ENCODE measurements at regions not wholly inside any gene's neighbourhood (a gene's known extent, or its start where the extent isn't known, plus 50 kb on each side); places are given as distances from the start of the nearest gene placed in this dataset.

DNA sequence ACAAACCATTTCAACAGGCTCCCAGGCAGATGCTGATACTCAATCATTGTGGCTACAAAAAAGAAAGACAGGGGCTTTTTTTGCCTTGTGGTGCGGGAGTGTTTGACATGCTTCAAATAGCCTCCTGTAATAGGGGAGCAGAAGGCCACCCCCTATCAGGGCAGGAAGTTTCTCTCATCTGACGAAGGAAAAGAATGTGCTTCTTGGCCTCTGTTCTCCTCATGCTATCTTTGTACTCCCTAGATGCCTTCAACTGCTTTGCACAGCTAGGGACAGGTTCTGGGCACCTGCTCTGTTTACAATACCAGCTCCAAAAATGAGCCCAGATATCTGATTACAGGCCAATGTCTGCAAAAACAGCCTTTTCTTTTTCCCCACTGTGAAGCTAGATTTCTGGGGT lies 391.1 kb downstream of the STIM2 start:
- Histone ChIP-seq H2AFZ (ENCODE audit: low read depth, low read length) (no peak overlapping the region), H3K36me3 (ENCODE audit: insufficient read depth, low read length) (no peaks in the 10 kb centered on the region), H3K79me2 (ENCODE audit: insufficient read depth, low read length) (no peaks in the 10 kb centered on the region), H3K27ac (ENCODE audit: low read depth, low read length) (no peak overlapping the region), H3K27me3 (ENCODE audit: insufficient read depth, low read length) (no peaks in the 10 kb centered on the region), H3K4me1 (ENCODE audit: insufficient read depth, low read length) (no peaks in the 10 kb centered on the region), H3K9me3 (ENCODE audit: insufficient read depth, low read depth, low read length) (peaks cover 2% of the 10 kb centered on the region), H3K4me2 (ENCODE audit: low read length) (no peak overlapping the region), H3K9ac (ENCODE audit: low read length) (no peak overlapping the region), H3K4me3 (ENCODE audit: insufficient read depth, low read depth, low read length) (no peak overlapping the region), H4K20me1 (ENCODE audit: insufficient read depth, low read length) (no peaks in the 10 kb centered on the region)
- DNase-seq (ENCODE audit: low read depth) (no peak), FAIRE-seq (no peak)
- H3K4me3 Mint-ChIP-seq (ENCODE audit: unreplicated experiment): no peak overlapping the region
- H3K9me3 Mint-ChIP-seq (ENCODE audit: unreplicated experiment): peaks cover 4% of the 10 kb centered on the region
- H3K4me1 Mint-ChIP-seq (ENCODE audit: low read depth, unreplicated experiment): no peaks in the 10 kb centered on the region
- TF ChIP-seq, protein P1, sequence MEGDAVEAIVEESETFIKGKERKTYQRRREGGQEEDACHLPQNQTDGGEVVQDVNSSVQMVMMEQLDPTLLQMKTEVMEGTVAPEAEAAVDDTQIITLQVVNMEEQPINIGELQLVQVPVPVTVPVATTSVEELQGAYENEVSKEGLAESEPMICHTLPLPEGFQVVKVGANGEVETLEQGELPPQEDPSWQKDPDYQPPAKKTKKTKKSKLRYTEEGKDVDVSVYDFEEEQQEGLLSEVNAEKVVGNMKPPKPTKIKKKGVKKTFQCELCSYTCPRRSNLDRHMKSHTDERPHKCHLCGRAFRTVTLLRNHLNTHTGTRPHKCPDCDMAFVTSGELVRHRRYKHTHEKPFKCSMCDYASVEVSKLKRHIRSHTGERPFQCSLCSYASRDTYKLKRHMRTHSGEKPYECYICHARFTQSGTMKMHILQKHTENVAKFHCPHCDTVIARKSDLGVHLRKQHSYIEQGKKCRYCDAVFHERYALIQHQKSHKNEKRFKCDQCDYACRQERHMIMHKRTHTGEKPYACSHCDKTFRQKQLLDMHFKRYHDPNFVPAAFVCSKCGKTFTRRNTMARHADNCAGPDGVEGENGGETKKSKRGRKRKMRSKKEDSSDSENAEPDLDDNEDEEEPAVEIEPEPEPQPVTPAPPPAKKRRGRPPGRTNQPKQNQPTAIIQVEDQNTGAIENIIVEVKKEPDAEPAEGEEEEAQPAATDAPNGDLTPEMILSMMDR (IDR thresholded peaks at IDR 0.05; ENCODE audit: insufficient read depth, low read depth, low read length): no peak
- TF ChIP-seq EZH2 (IDR thresholded peaks at IDR 0.05; ENCODE audit: insufficient read depth, low read length): no peak
- no peak overlapping the region for H3K27ac Mint-ChIP-seq (ENCODE audit: unreplicated experiment)
- H3K36me3 Mint-ChIP-seq (ENCODE audit: low read depth, unreplicated experiment): no peaks in the 10 kb centered on the region
- H3K27me3 Mint-ChIP-seq (ENCODE audit: low read depth, unreplicated experiment): no peaks in the 10 kb centered on the region

DNA sequence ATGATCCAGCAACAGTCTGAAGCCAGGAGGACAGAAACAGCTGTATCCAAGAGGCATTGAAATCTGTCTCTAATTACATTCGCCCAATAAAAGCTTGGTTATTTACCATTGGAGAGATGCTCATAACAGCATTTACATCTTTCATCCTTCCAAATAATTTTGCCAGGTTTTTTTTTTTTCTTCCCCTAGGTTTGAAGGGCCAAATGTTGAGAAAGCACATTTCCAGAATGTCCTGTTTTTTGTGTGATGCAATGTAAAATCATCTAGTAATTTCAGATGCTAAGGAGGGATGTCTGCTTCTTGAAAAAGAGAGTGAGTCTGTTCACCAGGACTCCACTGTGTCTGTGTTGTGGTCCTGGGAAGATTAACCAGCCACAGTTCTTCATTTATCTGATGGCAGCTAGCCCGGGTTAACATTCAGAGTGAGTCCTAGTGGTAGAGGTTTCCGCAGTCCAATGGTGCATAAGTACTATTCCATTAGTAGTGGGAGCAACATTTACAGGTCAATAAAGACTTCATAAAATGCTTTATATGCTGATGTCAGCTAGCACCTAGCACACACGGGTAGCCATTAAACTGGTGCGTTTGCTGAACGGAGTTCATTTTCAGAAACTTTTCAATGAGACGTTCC lies 406.8 kb downstream of the STIM2 start:
- H3K4me2 ChIP-seq (ENCODE audit: low read length): no peak overlapping the region
- Mint-ChIP-seq H3K9me3 (ENCODE audit: unreplicated experiment) (no peaks in the 10 kb centered on the region), H3K4me3 (ENCODE audit: unreplicated experiment) (no peak overlapping the region), H3K27ac (ENCODE audit: unreplicated experiment) (no peak overlapping the region), H3K4me1 (ENCODE audit: low read depth, unreplicated experiment) (no peaks in the 10 kb centered on the region), H3K27me3 (ENCODE audit: low read depth, unreplicated experiment) (no peaks in the 10 kb centered on the region), H3K36me3 (ENCODE audit: low read depth, unreplicated experiment) (no peaks in the 10 kb centered on the region)
- no peak overlapping the region for H3K4me3 ChIP-seq (ENCODE audit: insufficient read depth, low read depth, low read length)
- no peaks in the 10 kb centered on the region for H3K4me1 ChIP-seq (ENCODE audit: insufficient read depth, low read length)
- FAIRE-seq (no peak), DNase-seq (ENCODE audit: low read depth) (no peak)
- no peaks in the 10 kb centered on the region for H3K9me3 ChIP-seq (ENCODE audit: insufficient read depth, low read depth, low read length)
- H4K20me1 ChIP-seq (ENCODE audit: insufficient read depth, low read length): no peaks in the 10 kb centered on the region
- no peaks in the 10 kb centered on the region for H3K79me2 ChIP-seq (ENCODE audit: insufficient read depth, low read length)
- H3K27ac ChIP-seq (ENCODE audit: low read depth, low read length): no peak overlapping the region
- H2AFZ ChIP-seq (ENCODE audit: low read depth, low read length): no peak overlapping the region
- TF ChIP-seq EZH2 (IDR thresholded peaks at IDR 0.05; ENCODE audit: insufficient read depth, low read length): no peak
- TF ChIP-seq, protein P1 (IDR thresholded peaks at IDR 0.05; ENCODE audit: insufficient read depth, low read depth, low read length): no peak
- no peaks in the 10 kb centered on the region for H3K36me3 ChIP-seq (ENCODE audit: insufficient read depth, low read length)
- H3K9ac ChIP-seq (ENCODE audit: low read length): no peak overlapping the region
- no peaks in the 10 kb centered on the region for H3K27me3 ChIP-seq (ENCODE audit: insufficient read depth, low read length)

DNA sequence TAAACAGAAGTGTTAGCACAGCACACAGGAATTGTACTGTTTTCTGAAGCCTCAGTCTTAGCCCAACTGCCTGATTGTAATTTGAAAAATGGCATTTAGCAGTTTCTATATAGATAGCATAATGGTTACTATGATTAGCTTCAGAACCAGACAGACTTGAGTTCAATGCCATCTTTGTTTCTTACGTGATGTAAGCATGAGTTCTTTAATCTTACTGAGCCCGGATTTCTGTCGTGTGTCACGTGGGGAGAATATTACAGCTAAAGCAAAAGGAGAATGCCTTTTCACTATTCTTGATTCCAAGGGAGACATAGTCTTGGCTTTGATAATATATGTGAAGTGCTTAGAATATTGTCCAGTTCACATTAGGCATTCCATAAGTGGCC lies 407.3 kb downstream of the STIM2 start:
- no peak overlapping the region for H3K4me3 Mint-ChIP-seq (ENCODE audit: unreplicated experiment)
- no peak overlapping the region for H3K9ac ChIP-seq (ENCODE audit: low read length)

More for the DNA sequence above, 407.3 kb downstream of the STIM2 start:
- Histone ChIP-seq H4K20me1 (ENCODE audit: insufficient read depth, low read length) (no peaks in the 10 kb centered on the region), H3K79me2 (ENCODE audit: insufficient read depth, low read length) (no peaks in the 10 kb centered on the region), H2AFZ (ENCODE audit: low read depth, low read length) (no peak overlapping the region), H3K27me3 (ENCODE audit: insufficient read depth, low read length) (no peaks in the 10 kb centered on the region), H3K4me3 (ENCODE audit: insufficient read depth, low read depth, low read length) (no peak overlapping the region), H3K4me2 (ENCODE audit: low read length) (no peak overlapping the region), H3K4me1 (ENCODE audit: insufficient read depth, low read length) (no peaks in the 10 kb centered on the region), H3K27ac (ENCODE audit: low read depth, low read length) (no peak overlapping the region), H3K36me3 (ENCODE audit: insufficient read depth, low read length) (no peaks in the 10 kb centered on the region), H3K9me3 (ENCODE audit: insufficient read depth, low read depth, low read length) (no peaks in the 10 kb centered on the region)
- no peaks in the 10 kb centered on the region for H3K9me3 Mint-ChIP-seq (ENCODE audit: unreplicated experiment)
- H3K36me3 Mint-ChIP-seq (ENCODE audit: low read depth, unreplicated experiment): no peaks in the 10 kb centered on the region
- H3K27me3 Mint-ChIP-seq (ENCODE audit: low read depth, unreplicated experiment): no peaks in the 10 kb centered on the region
- TF ChIP-seq EZH2 (IDR thresholded peaks at IDR 0.05; ENCODE audit: insufficient read depth, low read length): no peak
- TF ChIP-seq, protein P1 (IDR thresholded peaks at IDR 0.05; ENCODE audit: insufficient read depth, low read depth, low read length): no peak
- no peaks in the 10 kb centered on the region for H3K4me1 Mint-ChIP-seq (ENCODE audit: low read depth, unreplicated experiment)
- FAIRE-seq (no peak), DNase-seq (ENCODE audit: low read depth) (no peak)
- no peak overlapping the region for H3K27ac Mint-ChIP-seq (ENCODE audit: unreplicated experiment)

Measured in astrocyte (in vitro differentiated cells and primary cell).